ENCODE measurements at regions not wholly inside any gene's neighbourhood (a gene's known extent, or its start where the extent isn't known, plus 50 kb on each side); places are given as distances from the start of the nearest gene placed in this dataset.
A peak's percentile ranks its signal among the peaks of the same experiment; 100 is the strongest.

DNA sequence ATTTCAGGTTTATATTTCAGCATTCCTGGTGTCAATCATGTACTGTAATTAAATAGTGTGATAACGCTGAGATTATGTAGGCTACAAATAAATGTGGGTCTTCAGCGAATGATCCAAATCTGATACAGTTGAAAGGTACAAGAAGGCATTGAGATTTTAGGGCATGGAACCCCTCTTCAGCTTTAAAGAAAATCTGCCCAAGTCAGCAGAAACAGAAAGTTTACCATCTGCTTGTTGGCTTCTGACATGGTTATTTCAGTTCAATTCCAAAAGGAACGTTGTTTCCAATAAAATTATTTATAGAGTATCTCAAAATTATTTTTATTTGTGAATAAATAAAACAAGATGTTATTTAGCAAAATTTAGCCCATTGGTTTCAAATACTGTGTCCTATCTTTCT, 400.2 kb upstream of the RORA start:
- Mint-ChIP-seq H3K27ac (no peak overlapping the region), H3K27me3 (ENCODE audit: low read depth) (peaks cover 31% of the 10 kb centered on the region), H3K36me3 (ENCODE audit: insufficient read depth in 2 of 2) (no peaks in the 10 kb centered on the region), H3K9me3 (no peaks in the 10 kb centered on the region), H3K4me3 (no peak overlapping the region), H3K4me1 (ENCODE audit: low read depth) (no peaks in the 10 kb centered on the region)
- ATAC-seq (replicated peaks in 1 of 2) (no peak), DNase-seq (no peak)

- H3K36me3 Mint-ChIP-seq (ENCODE audit: insufficient read depth in 2 of 2): no peaks in the 10 kb centered on the region
- H3K27me3 Mint-ChIP-seq (ENCODE audit: low read depth): peaks cover 13% of the 10 kb centered on the region
- no peak overlapping the region for H3K27ac Mint-ChIP-seq
- ATAC-seq (replicated peaks in 1 of 2) (no peak), DNase-seq (no peak)
- no peaks in the 10 kb centered on the region for H3K9me3 Mint-ChIP-seq
- no peak overlapping the region for H3K4me3 Mint-ChIP-seq
- no peaks in the 10 kb centered on the region for H3K4me1 Mint-ChIP-seq (ENCODE audit: low read depth)
These were observed 395.8 kb upstream of the RORA start for GRCh38 chr15:61624950-61625349.

DNA sequence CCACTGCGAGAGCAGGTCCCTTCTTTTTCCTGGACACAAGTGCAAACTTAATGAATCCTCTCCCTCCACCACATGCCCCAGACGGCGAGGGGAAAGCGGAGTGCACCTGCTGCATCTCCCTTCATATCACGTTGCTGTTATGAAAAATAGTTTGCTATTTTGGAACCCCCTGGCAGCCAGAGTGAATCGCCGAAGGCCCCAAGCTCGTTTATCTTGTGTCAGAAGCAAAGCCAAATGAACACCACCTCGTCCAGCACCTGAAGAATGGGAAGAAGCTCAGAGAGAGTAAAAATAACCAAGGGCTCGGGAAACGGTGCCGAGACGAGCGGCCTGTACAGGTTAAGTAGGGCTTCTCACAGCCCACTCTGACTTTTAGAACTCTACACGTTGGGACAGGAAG, 394.6 kb upstream of the RORA start:
- Mint-ChIP-seq H3K9me3 (no peaks in the 10 kb centered on the region), H3K4me1 (ENCODE audit: low read depth) (no peaks in the 10 kb centered on the region), H3K4me3 (no peak overlapping the region), H3K27ac (no peak overlapping the region), H3K36me3 (ENCODE audit: insufficient read depth in 2 of 2) (no peaks in the 10 kb centered on the region), H3K27me3 (ENCODE audit: low read depth) (peaks cover 10% of the 10 kb centered on the region)
- no peak for ATAC-seq (replicated peaks in 1 of 2)
- DNase-seq: no peak

DNA sequence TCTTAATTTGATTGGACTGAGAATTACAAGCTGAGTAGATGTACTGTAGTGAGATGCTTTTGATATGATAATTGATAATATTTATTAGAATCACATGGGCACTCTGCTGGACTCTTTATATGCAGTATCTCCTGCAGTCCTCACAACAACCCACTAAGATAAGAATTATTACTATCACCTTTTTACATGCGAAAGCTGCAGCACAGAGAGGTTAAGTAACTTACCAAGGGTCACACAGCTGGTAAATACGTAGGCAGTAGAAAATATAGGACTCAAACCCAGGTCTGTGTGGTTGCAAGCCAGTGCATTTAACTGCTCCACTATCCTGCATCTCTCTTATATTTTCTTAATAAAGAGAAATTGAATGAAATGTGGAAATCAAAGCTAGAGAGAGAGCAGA, 392.8 kb upstream of the RORA start:
- Mint-ChIP-seq H3K4me1 (ENCODE audit: low read depth) (no peaks in the 10 kb centered on the region), H3K27me3 (ENCODE audit: low read depth) (peaks cover 7% of the 10 kb centered on the region), H3K36me3 (ENCODE audit: insufficient read depth in 2 of 2) (peaks cover 0 to 2% of the 10 kb centered on the region in 2 donors), H3K27ac (no peak overlapping the region), H3K9me3 (peaks cover 2 to 5% of the 10 kb centered on the region in 2 donors), H3K4me3 (no peak overlapping the region)
- DNase-seq: no peak
- no peak for ATAC-seq (replicated peaks in 1 of 2)

DNA sequence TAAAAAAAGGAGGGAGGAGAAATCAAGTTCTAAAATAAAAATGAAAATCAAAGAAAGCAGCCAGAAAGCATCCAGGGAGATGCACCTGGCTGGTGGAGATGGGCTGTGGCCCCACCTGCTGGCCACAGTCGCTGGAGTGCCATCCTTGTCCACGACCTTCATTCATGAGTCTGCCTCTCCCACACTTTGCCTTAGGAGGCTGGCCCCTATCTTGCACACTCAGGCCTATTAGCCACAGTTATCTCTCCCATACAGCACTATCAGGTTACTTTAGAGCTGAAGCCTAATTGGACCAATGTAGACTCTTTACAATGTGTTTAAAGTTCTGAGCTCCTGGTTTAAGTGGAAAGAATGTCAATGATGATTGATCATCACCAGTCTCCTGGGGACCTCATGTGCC, 392.0 kb upstream of the RORA start:
- ATAC-seq (replicated peaks in 1 of 2): no peak
- Mint-ChIP-seq H3K27me3 (ENCODE audit: low read depth) (peaks cover 7% of the 10 kb centered on the region), H3K9me3 (peaks cover 5 to 6% of the 10 kb centered on the region in 2 donors), H3K36me3 (ENCODE audit: insufficient read depth in 2 of 2) (peaks cover 0 to 2% of the 10 kb centered on the region in 2 donors), H3K4me1 (ENCODE audit: low read depth) (no peaks in the 10 kb centered on the region), H3K27ac (no peak overlapping the region), H3K4me3 (no peak overlapping the region)
- DNase-seq: peak; percentile 7 to 18

- H3K4me1 Mint-ChIP-seq (ENCODE audit: low read depth): no peaks in the 10 kb centered on the region
- peaks cover 0 to 2% of the 10 kb centered on the region in 2 donors for H3K36me3 Mint-ChIP-seq (ENCODE audit: insufficient read depth in 2 of 2)
- no peak for DNase-seq
- H3K9me3 Mint-ChIP-seq: peaks cover 6 to 7% of the 10 kb centered on the region in 2 donors
- no peak for ATAC-seq (replicated peaks in 1 of 2)
- H3K27me3 Mint-ChIP-seq (ENCODE audit: low read depth): peaks cover 7% of the 10 kb centered on the region
- no peak overlapping the region for H3K4me3 Mint-ChIP-seq
- peak overlapping the region; percentile 35 for H3K27ac Mint-ChIP-seq
These were observed 391.0 kb upstream of the RORA start for GRCh38 chr15:61620151-61620550.

DNA sequence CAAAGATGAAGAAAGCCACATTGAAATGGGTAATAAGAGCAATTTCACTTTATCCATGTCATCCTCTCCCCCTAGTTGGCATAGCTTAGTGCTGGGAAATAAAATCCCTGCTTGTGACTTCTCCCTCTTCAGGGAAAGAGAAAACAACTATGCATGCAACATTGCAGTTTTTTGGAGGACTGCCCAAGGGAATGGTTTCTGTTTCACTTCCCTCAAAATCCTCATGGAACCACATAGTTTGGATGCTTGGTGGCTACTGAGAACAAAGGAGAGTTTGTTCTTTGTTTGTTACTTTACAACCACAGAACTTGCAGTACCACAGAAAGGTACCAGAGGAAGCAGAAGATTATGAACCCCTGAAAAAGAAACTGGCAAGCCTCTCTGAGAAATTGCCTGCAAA, 384.6 kb upstream of the RORA start:
- no peak overlapping the region for H3K4me3 Mint-ChIP-seq

DNA sequence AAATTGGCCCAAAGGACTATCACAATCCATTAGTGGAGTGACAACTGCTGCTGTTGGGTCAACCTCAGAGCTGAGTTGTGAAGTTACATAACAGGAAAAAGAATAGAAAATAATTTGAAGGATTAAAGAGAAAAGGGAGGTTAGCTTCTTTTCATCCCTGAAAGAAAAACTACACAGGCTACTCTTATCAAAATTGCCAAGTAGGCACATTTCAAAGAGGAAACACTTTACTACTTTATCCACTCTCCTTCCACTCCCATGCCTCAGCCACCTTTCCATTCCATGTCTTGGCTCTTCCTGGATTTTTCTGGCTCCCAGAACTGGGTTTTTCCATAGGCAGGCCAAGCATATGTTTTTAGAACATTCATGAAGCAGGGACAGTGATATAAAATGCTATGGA, 384.0 kb upstream of the RORA start:
- ATAC-seq (replicated peaks in 1 of 2) (no peak), DNase-seq (no peak)
- peaks cover 6% of the 10 kb centered on the region for H3K27me3 Mint-ChIP-seq (ENCODE audit: low read depth)
- H3K36me3 Mint-ChIP-seq (ENCODE audit: insufficient read depth in 2 of 2): peaks cover 2 to 4% of the 10 kb centered on the region in 2 donors
- peaks cover 9 to 14% of the 10 kb centered on the region in 2 donors for H3K9me3 Mint-ChIP-seq
- no peaks in the 10 kb centered on the region for H3K4me1 Mint-ChIP-seq (ENCODE audit: low read depth)
- no peak overlapping the region for H3K27ac Mint-ChIP-seq
- no peak overlapping the region for H3K4me3 Mint-ChIP-seq

More for the DNA sequence above, 384.6 kb upstream of the RORA start:
- H3K36me3 Mint-ChIP-seq (ENCODE audit: insufficient read depth in 2 of 2): peaks cover 2 to 4% of the 10 kb centered on the region in 2 donors
- H3K9me3 Mint-ChIP-seq: peaks cover 9 to 14% of the 10 kb centered on the region in 2 donors
- DNase-seq: no peak
- no peak for ATAC-seq (replicated peaks in 1 of 2)
- no peak overlapping the region for H3K27ac Mint-ChIP-seq
- H3K27me3 Mint-ChIP-seq (ENCODE audit: low read depth): peaks cover 6% of the 10 kb centered on the region
- no peaks in the 10 kb centered on the region for H3K4me1 Mint-ChIP-seq (ENCODE audit: low read depth)

DNA sequence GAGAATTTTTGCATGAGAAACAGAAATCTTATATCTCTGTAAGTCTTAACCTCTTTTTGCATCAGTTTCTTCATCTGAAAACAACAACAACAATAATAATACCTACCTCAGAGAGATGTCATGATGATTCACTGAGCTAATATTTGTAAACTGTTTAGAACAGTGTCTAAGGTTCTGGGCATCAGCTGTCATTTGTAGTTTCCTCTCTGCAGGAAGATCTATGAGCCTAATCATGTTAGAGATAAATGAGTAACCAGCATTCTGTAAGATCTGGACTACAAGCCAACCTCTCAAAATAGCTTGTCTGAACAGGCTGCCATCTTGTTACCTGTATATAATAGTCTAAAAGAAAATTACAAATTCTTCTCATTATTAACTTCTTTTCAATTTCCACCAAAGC, 383.0 kb upstream of the RORA start:
- Mint-ChIP-seq H3K9me3 (peaks cover 6 to 15% of the 10 kb centered on the region in 2 donors), H3K27ac (no peak overlapping the region), H3K4me1 (ENCODE audit: low read depth) (no peaks in the 10 kb centered on the region), H3K36me3 (ENCODE audit: insufficient read depth in 2 of 2) (peaks cover 2 to 4% of the 10 kb centered on the region in 2 donors), H3K4me3 (no peak overlapping the region), H3K27me3 (ENCODE audit: low read depth) (peaks cover 6% of the 10 kb centered on the region)
- DNase-seq: no peak
- ATAC-seq (replicated peaks in 1 of 2): no peak

DNA sequence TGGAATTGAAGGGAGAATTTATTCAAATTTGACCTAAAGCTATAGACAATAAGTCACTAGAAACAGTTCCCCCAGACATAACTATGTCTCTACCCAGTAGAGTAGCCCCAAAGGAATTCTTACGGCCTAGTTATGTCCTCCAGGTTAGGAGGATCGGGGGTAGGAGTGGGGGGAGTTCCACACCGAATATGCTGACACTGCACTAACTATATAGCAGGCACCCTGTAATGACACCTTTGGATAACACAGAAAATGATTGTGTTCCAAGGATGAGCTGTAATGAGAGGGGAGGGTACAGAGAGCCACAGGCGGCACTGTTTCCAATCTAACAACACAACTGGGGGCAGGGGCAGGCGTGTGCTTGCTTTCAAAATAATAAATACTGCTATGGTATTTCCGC, 376.2 kb upstream of the RORA start:
- Mint-ChIP-seq H3K9me3 (peaks cover 0 to 2% of the 10 kb centered on the region in 2 donors), H3K27ac (no peak overlapping the region), H3K27me3 (ENCODE audit: low read depth) (peaks cover 21% of the 10 kb centered on the region), H3K4me1 (ENCODE audit: low read depth) (no peaks in the 10 kb centered on the region), H3K36me3 (ENCODE audit: insufficient read depth in 2 of 2) (no peaks in the 10 kb centered on the region), H3K4me3 (no peak overlapping the region)
- DNase-seq: no peak
- ATAC-seq (replicated peaks in 1 of 2): no peak

DNA sequence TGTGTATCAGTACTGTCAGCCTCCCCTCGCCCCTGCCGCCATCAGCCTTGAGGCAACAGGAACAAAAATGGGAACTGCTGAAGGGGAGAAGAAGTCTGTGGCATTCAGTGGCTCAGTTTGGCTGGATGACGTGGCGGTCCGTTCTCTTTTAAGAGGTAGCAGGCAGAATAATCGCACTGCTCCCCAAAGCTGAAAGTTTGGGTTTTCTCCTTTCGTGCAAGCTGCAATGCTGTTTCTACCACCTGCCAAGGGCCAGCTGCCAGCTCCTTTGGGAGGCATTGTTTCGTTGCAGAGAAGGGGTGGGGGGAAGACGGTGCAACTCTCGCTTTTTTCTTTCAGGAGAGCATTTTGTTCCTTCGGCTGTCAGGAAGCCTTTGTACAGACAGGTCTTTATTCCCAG, 369.6 kb upstream of the RORA start:
- no peak for ATAC-seq (replicated peaks in 1 of 2)
- H3K4me3 Mint-ChIP-seq: no peak overlapping the region
- no peak overlapping the region for H3K27ac Mint-ChIP-seq
- H3K4me1 Mint-ChIP-seq (ENCODE audit: low read depth): no peaks in the 10 kb centered on the region
- H3K9me3 Mint-ChIP-seq: no peaks in the 10 kb centered on the region
- H3K27me3 Mint-ChIP-seq (ENCODE audit: low read depth): no peaks in the 10 kb centered on the region
- DNase-seq: no peak
- no peaks in the 10 kb centered on the region for H3K36me3 Mint-ChIP-seq (ENCODE audit: insufficient read depth in 2 of 2)

GRCh38 chr15:61584410-61584809, 355.3 kb upstream of the RORA start:
- H3K4me3 Mint-ChIP-seq: no peak overlapping the region
- H3K4me1 Mint-ChIP-seq (ENCODE audit: low read depth): no peaks in the 10 kb centered on the region
- H3K27me3 Mint-ChIP-seq (ENCODE audit: low read depth): peaks cover 8% of the 10 kb centered on the region
- ATAC-seq (replicated peaks in 1 of 2) (no peak), DNase-seq (no peak)
- H3K27ac Mint-ChIP-seq: no peak overlapping the region
- peaks cover 0 to 2% of the 10 kb centered on the region in 2 donors for H3K36me3 Mint-ChIP-seq (ENCODE audit: insufficient read depth in 2 of 2)
- H3K9me3 Mint-ChIP-seq: peaks cover 3 to 5% of the 10 kb centered on the region in 2 donors

DNA sequence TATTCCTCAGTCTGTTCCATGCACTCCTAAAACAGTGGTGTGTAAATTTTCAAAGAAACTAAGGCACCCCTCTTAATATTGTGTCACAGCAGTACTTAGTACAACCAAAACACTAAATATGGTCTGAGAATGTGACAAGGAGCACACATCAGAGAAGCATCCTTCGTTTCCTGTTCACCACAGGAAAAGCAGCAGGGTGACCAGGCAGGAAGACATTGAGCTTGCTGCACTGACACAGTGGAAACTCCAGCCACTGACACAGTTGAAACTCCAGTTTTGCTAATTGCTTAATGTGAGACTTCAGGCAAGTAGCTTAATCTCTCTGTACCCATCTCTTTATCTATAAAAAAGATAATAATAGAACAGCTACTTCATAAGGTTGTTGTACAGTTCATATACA, 353.0 kb upstream of the RORA start:
- Mint-ChIP-seq H3K9me3 (peaks cover 3 to 5% of the 10 kb centered on the region in 2 donors), H3K27ac (no peak overlapping the region), H3K27me3 (ENCODE audit: low read depth) (peaks cover 8% of the 10 kb centered on the region), H3K4me3 (no peak overlapping the region), H3K36me3 (ENCODE audit: insufficient read depth in 2 of 2) (peaks cover 0 to 2% of the 10 kb centered on the region in 2 donors), H3K4me1 (ENCODE audit: low read depth) (no peaks in the 10 kb centered on the region)
- ATAC-seq (replicated peaks in 1 of 2) (no peak), DNase-seq (no peak)

DNA sequence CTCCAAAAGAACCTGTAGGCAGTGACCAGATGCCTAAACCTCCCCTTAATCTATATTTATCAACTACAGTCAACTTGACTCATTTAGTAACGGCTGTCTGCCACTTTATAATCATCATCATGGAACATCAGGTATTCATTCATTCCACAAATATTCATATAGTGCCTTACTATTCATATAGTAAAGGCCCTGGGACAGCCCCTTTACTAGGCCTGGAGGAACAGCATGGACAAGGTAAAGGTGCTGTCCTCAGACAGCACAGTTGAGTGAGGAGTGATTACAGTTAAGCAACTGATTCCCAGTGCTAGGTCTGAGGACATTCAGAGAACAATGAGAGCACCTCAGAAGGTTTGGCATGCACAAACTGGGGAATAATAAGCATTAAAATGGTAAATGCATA, 346.5 kb upstream of the RORA start:
- Mint-ChIP-seq H3K27ac (no peak overlapping the region), H3K27me3 (ENCODE audit: low read depth) (peaks cover 16% of the 10 kb centered on the region), H3K36me3 (ENCODE audit: insufficient read depth in 2 of 2) (no peaks in the 10 kb centered on the region), H3K4me1 (ENCODE audit: low read depth) (no peaks in the 10 kb centered on the region), H3K9me3 (peaks cover 0 to 4% of the 10 kb centered on the region in 2 donors), H3K4me3 (no peak overlapping the region)
- ATAC-seq (replicated peaks in 1 of 2) (no peak), DNase-seq (no peak)
